HCT116 (cell line): ENCODE measurements at regions not wholly inside any gene's neighbourhood (a gene's known extent, or its start where the extent isn't known, plus 50 kb on each side); places are given as distances from the start of the nearest gene placed in this dataset.

Experiments
- ATAC-seq: fragments of 200-7000 bp; cut with Tn5 transposase; 2 replicates; pipeline ENCODE4 v1.9.1; 2020; ENCODE audit warnings: mild to moderate bottlenecking, moderate library complexity
- BruUV-seq: library from RNA; stranded (reverse); fragments of 400-500 nt; replicated peaks from 2 replicates; lab custom pipeline; 2021; lab: Mats Ljungman, UMichigan
- CTCF ChIA-PET: fragments of 300-600 bp; sonication (Branson Sonifier 250); formaldehyde crosslinking; loops from one replicate; lab custom pipeline; 2021; ENCODE audit warnings: antibody characterized with exemption; lab: Charles Lee
- POLR2A ChIA-PET: fragments of 300-600, 350-600 bp; sonication (Branson Sonifier 250); formaldehyde crosslinking; loops from one replicate; lab custom pipeline; 2021; ENCODE audit warnings: antibody characterized with exemption; lab: Charles Lee
- RAD21 ChIA-PET, 2 experiments: fragments of 300-600 bp; sonication (Branson Sonifier 250); formaldehyde crosslinking; loops; one replicate each; lab custom pipeline; 2023; ENCODE audit warnings: low total read pairs in 2 of 2; ENCODE audit not compliant: uncharacterized antibody in 2 of 2, unreplicated experiment in 2 of 2, low non-redundant PET in 1 of 2; lab: Charles Lee
- DNase-seq: peaks from one replicate; pipeline ENCODE4 v3.0.0-alpha.2; 2010; ENCODE audit warnings: low read depth, low spot score
- H2AFZ ChIP-seq: fragments of 200-600 bp; shearing (Covaris generic), sonication (generic); 2 replicates; pipeline ENCODE4 v1.6.1; 2017; ENCODE audit warnings: low read depth, mixed run types, mixed read lengths, antibody characterized with exemption, low read length; ENCODE audit not compliant: poor library complexity, severe bottlenecking
- H3K27ac ChIP-seq: 2 replicates; pipeline ENCODE4 v1.5.1; 2012; ENCODE audit warnings: low read depth, low read length
- H3K27me3 ChIP-seq: fragments of 200-600 bp; sonication (generic); 2 replicates; pipeline ENCODE4 v1.6.1; 2016; ENCODE audit warnings: mixed run types, low read length, mixed read lengths; ENCODE audit not compliant: insufficient read depth
- H3K36me3 ChIP-seq, 2 experiments: fragments of 200-500 bp in 1 of 2; fragments of 200-600 bp in 1 of 2; sonication (Bioruptor generic) in 1 of 2; sonication (generic) in 1 of 2; 2 replicates each; pipeline versions ENCODE4 v1.5.1 to v1.6.1; 2014 to 2016; ENCODE audit warnings: low read length in 2 of 2, inconsistent platforms in 1 of 2, mixed read lengths in 1 of 2, mixed run types in 1 of 2; ENCODE audit not compliant: insufficient read depth in 2 of 2, control insufficient read depth in 1 of 2
- H3K4me1 ChIP-seq, 2 experiments: fragments of 200-600 bp in 1 of 2; sonication (generic) in 1 of 2; 2 replicates each; pipeline versions ENCODE4 v1.5.1 to v1.6.1; 2012 to 2017; ENCODE audit warnings: low read length in 2 of 2, inconsistent platforms in 1 of 2, mild to moderate bottlenecking in 1 of 2, mixed read lengths in 1 of 2, mixed run types in 1 of 2, moderate library complexity in 1 of 2; ENCODE audit not compliant: insufficient read depth in 2 of 2, control insufficient read depth in 1 of 2
- H3K4me2 ChIP-seq: fragments of 200-600 bp; sonication (generic); 2 replicates; pipeline ENCODE4 v1.6.1; 2017; ENCODE audit warnings: mixed run types, low read length, mixed read lengths
- H3K4me3 ChIP-seq, 2 experiments: fragments of 200-600 bp in 1 of 2; sonication (generic) in 1 of 2; replicated peaks in 1 of 2; 2 replicates each; pipeline ENCODE4 v1.5.1; 2011 to 2016; ENCODE audit warnings: low read length in 2 of 2, control low read depth in 1 of 2, low read depth in 1 of 2, mild to moderate bottlenecking in 1 of 2, mixed read lengths in 1 of 2, mixed run types in 1 of 2
- H3K79me2 ChIP-seq: fragments of 200-600 bp; sonication (generic); 2 replicates; pipeline ENCODE4 v1.6.1; 2017; ENCODE audit warnings: mild to moderate bottlenecking, mixed run types, low read length, moderate library complexity, mixed read lengths; ENCODE audit not compliant: insufficient read depth
- H3K9ac ChIP-seq: fragments of 200-600 bp; sonication (generic); 2 replicates; pipeline ENCODE4 v1.6.1; 2016; ENCODE audit warnings: low read length, mixed read lengths
- H3K9me2 ChIP-seq: fragments of 200-600 bp; sonication (generic), shearing (Covaris generic); 2 replicates; pipeline ENCODE4 v1.6.1; 2017; ENCODE audit warnings: mixed run types, mild to moderate bottlenecking, moderate library complexity; ENCODE audit not compliant: insufficient read depth
- H3K9me3 ChIP-seq, 2 experiments: fragments of 200-500 bp in 1 of 2; fragments of 200-600 bp in 1 of 2; sonication (Bioruptor generic) in 1 of 2; sonication (generic) in 1 of 2; 2 replicates each; pipeline ENCODE4 v1.6.1; 2014 to 2017; ENCODE audit warnings: low read length in 2 of 2, mixed read lengths in 2 of 2, inconsistent platforms in 1 of 2, low read depth in 1 of 2, mild to moderate bottlenecking in 1 of 2, mixed run types in 1 of 2, moderate library complexity in 1 of 2; ENCODE audit not compliant: control insufficient read depth in 1 of 2, insufficient read depth in 1 of 2
- H4K20me1 ChIP-seq: fragments of 200-600 bp; sonication (generic), shearing (Covaris generic); 2 replicates; pipeline ENCODE4 v1.6.1; 2017; ENCODE audit warnings: mixed run types, mild to moderate bottlenecking, moderate library complexity; ENCODE audit not compliant: insufficient read depth
- CBX3 ChIP-seq: IDR thresholded peaks from 2 replicates; pipeline ENCODE4 v1.6.1; 2012; ENCODE audit warnings: low read depth
- CEBPB ChIP-seq: IDR thresholded peaks from 2 replicates; pipeline ENCODE4 v1.6.1; 2012; ENCODE audit warnings: low read depth
- CTCF ChIP-seq, 3 experiments: fragments of 200-600 bp in 1 of 3; sonication (generic) in 1 of 3; IDR thresholded peaks in 2 of 3; conservative IDR thresholded peaks in 1 of 3; 2 replicates each; pipeline ENCODE4 v1.5.1; 2012 to 2017; ENCODE audit warnings: low read depth in 2 of 3, low read length in 2 of 3, antibody characterized with exemption in 1 of 3, borderline replicate concordance in 1 of 3, control low read depth in 1 of 3, mild to moderate bottlenecking in 1 of 3, mixed read lengths in 1 of 3, mixed run types in 1 of 3, moderate library complexity in 1 of 3; ENCODE audit not compliant: insufficient read depth in 1 of 3
- EZH2 ChIP-seq: fragments of 200-600 bp; sonication (generic); IDR thresholded peaks from 2 replicates; pipeline ENCODE4 v1.6.1; 2017; ENCODE audit warnings: antibody characterized with exemption, mixed run types
- EZH2phosphoT487 ChIP-seq: fragments of 200-600 bp; IDR thresholded peaks from 2 replicates; pipeline ENCODE4 v1.6.1; 2018; ENCODE audit warnings: antibody characterized with exemption, borderline replicate concordance
- FOSL1 ChIP-seq: IDR thresholded peaks from 2 replicates; pipeline ENCODE4 v1.6.1; 2012; ENCODE audit warnings: low read depth
- JUND ChIP-seq: IDR thresholded peaks from 2 replicates; pipeline ENCODE4 v1.6.1; 2012
- RAD21 ChIP-seq: IDR thresholded peaks from 2 replicates; pipeline ENCODE4 v1.6.1; 2012; ENCODE audit warnings: low read depth, mild to moderate bottlenecking
- SIN3A ChIP-seq: IDR thresholded peaks from 2 replicates; pipeline ENCODE4 v1.6.1; 2012; ENCODE audit warnings: low read depth
- SP1 ChIP-seq: IDR thresholded peaks from 2 replicates; pipeline ENCODE4 v1.6.1; 2012; ENCODE audit warnings: low read depth
- SRF ChIP-seq: IDR thresholded peaks from 2 replicates; pipeline ENCODE4 v1.6.1; 2012; ENCODE audit warnings: low read depth
- TCF7L2 ChIP-seq: IDR thresholded peaks from 2 replicates; pipeline ENCODE4 v1.7.0; 2011; ENCODE audit warnings: borderline replicate concordance, inconsistent platforms; ENCODE audit not compliant: insufficient read depth, insufficient read length; ENCODE audit errors: extremely low read depth
- ZBTB33 ChIP-seq: IDR thresholded peaks from 2 replicates; pipeline ENCODE4 v1.6.1; 2011; ENCODE audit warnings: mild to moderate bottlenecking, low read length, moderate library complexity; ENCODE audit not compliant: insufficient replicate concordance; ENCODE audit errors: extremely low read depth
- ZFX ChIP-seq: fragments of 450-650 bp; IDR thresholded peaks from 2 replicates; pipeline ENCODE4 v1.6.1; 2017
- ZNF274 ChIP-seq: fragments of 200-500 bp; sonication (Bioruptor generic); IDR thresholded peaks from 2 replicates; pipeline ENCODE4 v1.6.1; 2014; ENCODE audit warnings: mild to moderate bottlenecking, low read depth, low read length, inconsistent platforms
- intact Hi-C: fragments of 100-400 bp; cut with micrococcal nuclease; formaldehyde crosslinking; loops from 2 replicates; pipeline ENCODE4 v1.10.0; 2022

- ChIA-PET RAD21 (no interaction called here), CTCF (no interaction called here), POLR2A (no interaction called here)
- Histone ChIP-seq H3K4me2 (no peak overlapping the region), H4K20me1 (no peaks in the 10 kb centered on the region), H3K9me2 (no peaks in the 10 kb centered on the region), H3K4me1 (peaks cover 0 to 9% of the 10 kb centered on the region in 2 experiments; a peak in 1 of 4 replicates), H2AFZ (no peak overlapping the region), H3K79me2 (no peaks in the 10 kb centered on the region), H3K27me3 (no peaks in the 10 kb centered on the region), H3K9ac (no peak overlapping the region), H3K4me3 (no peak overlapping the region), H3K36me3 (no peaks in the 10 kb centered on the region), H3K27ac (no peak overlapping the region), H3K9me3 (no peaks in the 10 kb centered on the region)
- BruUV-seq: no TSS peak
- ATAC-seq (no peak), DNase-seq (no peak)
- intact Hi-C loops: no loop called here
- TF ChIP-seq EZH2 (no peak), CEBPB (no peak), RAD21 (no peak), EZH2phosphoT487 (no peak), CBX3 (no peak)
These were observed 73.5 kb downstream of the SOX4 start for GRCh38 chr6:21666853-21667681.

- intact Hi-C loops: no loop called here
- H3K79me2 ChIP-seq: no peaks in the 10 kb centered on the region
- RAD21 ChIA-PET: no interaction called here
- H3K4me1 ChIP-seq: peaks cover 0 to 9% of the 10 kb centered on the region in 2 experiments; a peak in 1 of 4 replicates
- no peak overlapping the region for H3K4me3 ChIP-seq
- H3K27ac ChIP-seq: no peak overlapping the region
- no peaks in the 10 kb centered on the region for H3K9me3 ChIP-seq
- POLR2A ChIA-PET: no interaction called here
- no TSS peak for BruUV-seq
- H3K4me2 ChIP-seq: no peak overlapping the region
- no peak overlapping the region for H2AFZ ChIP-seq
- H3K9me2 ChIP-seq: no peaks in the 10 kb centered on the region
- CTCF ChIA-PET: no interaction called here
- H3K36me3 ChIP-seq: no peaks in the 10 kb centered on the region
- ATAC-seq (no peak), DNase-seq (no peak)
- H3K27me3 ChIP-seq: no peaks in the 10 kb centered on the region
- H4K20me1 ChIP-seq: no peaks in the 10 kb centered on the region
- no peak overlapping the region for H3K9ac ChIP-seq
- TF ChIP-seq ZFX: no peak
- TF ChIP-seq SRF: no peak
- no peak for TF ChIP-seq ZNF274
- no peak for TF ChIP-seq SP1
- TF ChIP-seq FOSL1: no peak
- no peak for TF ChIP-seq SIN3A
- no peak for TF ChIP-seq RAD21
- TF ChIP-seq CEBPB: no peak
- TF ChIP-seq ZBTB33: no peak
- TF ChIP-seq TCF7L2: no peak
- no peak for TF ChIP-seq JUND
- no peak for TF ChIP-seq CTCF (IDR thresholded peaks at IDR 0.05 in 2 of 3, conservative IDR thresholded peaks at IDR 0.05 in 1 of 3; ENCODE audit: borderline replicate concordance in 1 of 3, insufficient read depth in 1 of 3, low read depth in 2 of 3, low read length in 2 of 3)
- no peak for TF ChIP-seq CBX3
These were observed 75.2 kb downstream of the SOX4 start for GRCh38 chr6:21668795-21669194.
